ENCODE measurements at regions not wholly inside any gene's neighbourhood (a gene's known extent, or its start where the extent isn't known, plus 50 kb on each side); places are given as distances from the start of the nearest gene placed in this dataset.

DNA sequence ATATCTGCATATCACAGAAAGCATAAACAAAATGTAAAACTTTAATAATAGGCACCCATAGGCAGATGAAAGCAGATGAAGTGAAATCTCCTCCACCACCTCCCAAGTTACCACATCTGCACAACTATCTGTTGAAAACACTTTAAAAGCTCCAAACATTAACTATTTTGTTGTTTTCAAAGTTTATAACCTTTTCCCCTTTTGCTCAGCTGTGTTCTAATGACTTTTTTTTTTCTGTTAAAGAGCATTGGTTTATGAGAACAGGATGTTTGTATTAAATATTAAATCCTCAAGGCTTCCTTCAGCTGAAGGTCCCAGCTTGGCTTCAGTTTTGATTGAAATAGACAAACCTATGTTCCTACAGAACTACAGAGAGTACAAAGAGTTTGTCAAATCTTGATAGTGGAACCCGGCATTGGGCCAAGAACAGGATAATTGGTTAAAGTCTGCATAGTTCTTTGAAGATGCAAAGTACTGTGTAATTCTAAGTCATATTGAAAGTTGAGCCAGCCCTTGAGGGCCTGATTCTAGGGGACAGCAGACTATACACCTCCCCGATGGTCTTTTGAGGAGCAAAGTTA is 255.1 kb upstream of the JAG1 start:
- H3K36me3 ChIP-seq (ENCODE audit: control insufficient read depth, insufficient read depth, low read length), result no peaks in the 10 kb centered on the region
- H3K9me3 ChIP-seq (ENCODE audit: control insufficient read depth, low read length), result no peaks in the 10 kb centered on the region
- H3K4me1 ChIP-seq (ENCODE audit: control insufficient read depth, insufficient read depth, low read length), result no peaks in the 10 kb centered on the region
- no peak overlapping the region for H3K9ac ChIP-seq (ENCODE audit: low read length)
- no peaks in the 10 kb centered on the region for H3K27me3 ChIP-seq (ENCODE audit: control insufficient read depth, insufficient read depth, low read length)
- no peak overlapping the region for H3K4me3 ChIP-seq (ENCODE audit: low read length)

DNA sequence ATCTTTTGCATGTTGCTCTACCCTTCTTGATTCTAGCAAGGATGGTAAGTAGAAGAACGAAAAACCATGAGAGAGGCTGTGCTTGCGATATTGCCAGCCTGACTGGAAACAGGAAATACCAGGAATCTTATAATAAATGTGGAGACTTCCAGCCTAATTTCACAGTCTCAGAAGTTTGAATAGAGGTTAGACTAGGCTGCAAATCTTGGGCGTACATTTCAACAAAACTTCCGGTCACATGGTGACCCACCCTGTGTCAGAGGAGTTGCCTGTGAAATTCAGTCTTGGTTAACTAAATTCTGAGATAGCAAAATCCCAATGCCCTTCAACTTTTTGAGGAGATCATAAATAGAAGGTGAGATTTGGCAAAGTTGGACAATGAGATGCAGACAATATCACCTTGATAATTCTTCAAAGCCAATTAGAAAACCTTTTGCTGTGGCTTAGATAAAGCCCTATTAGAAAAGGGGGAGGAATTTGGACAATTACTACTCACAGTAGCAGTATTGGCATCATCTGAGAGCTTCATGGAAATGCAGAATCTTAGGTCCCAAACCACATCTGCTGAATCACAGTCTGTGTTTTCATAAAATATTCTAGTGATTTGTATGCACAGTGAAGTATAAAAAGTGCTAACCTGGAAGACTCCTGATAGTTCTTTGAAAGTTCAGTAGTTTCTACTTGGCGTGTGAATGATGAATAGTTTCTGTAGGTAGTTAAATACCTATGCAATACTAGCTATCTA is 262.0 kb upstream of the JAG1 start:
- H3K9ac ChIP-seq (ENCODE audit: low read length), result no peak overlapping the region
- no peaks in the 10 kb centered on the region for H3K27me3 ChIP-seq (ENCODE audit: control insufficient read depth, insufficient read depth, low read length)
- H3K36me3 ChIP-seq (ENCODE audit: control insufficient read depth, insufficient read depth, low read length), result no peaks in the 10 kb centered on the region
- H3K9me3 ChIP-seq (ENCODE audit: control insufficient read depth, low read length), result no peaks in the 10 kb centered on the region
- no peaks in the 10 kb centered on the region for H3K4me1 ChIP-seq (ENCODE audit: control insufficient read depth, insufficient read depth, low read length)
- H3K4me3 ChIP-seq (ENCODE audit: low read length), result no peak overlapping the region

DNA sequence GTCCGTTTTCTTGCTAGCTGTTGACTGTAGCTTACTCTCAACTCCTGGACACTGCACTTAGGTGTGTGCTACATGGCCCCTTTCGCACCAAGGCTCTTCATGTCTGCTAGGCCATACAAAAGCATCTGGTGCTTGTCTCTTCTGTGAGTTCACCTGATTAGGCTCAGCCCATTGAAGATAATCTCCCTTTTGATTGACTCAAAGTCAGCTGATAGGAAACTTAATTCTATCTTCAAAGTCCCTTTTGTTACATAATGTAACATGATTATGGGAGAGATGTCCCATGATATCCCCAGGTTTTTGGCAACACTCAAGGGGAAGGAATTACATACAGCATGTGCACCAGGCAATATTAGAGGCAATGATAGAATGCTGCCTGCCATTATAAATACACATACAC is 263.0 kb upstream of the JAG1 start:
- Histone ChIP-seq H3K36me3 (ENCODE audit: control insufficient read depth, insufficient read depth, low read length) (no peaks in the 10 kb centered on the region), H3K4me1 (ENCODE audit: control insufficient read depth, insufficient read depth, low read length) (no peaks in the 10 kb centered on the region), H3K9ac (ENCODE audit: low read length) (no peak overlapping the region), H3K4me3 (ENCODE audit: low read length) (no peak overlapping the region), H3K9me3 (ENCODE audit: control insufficient read depth, low read length) (no peaks in the 10 kb centered on the region), H3K27me3 (ENCODE audit: control insufficient read depth, insufficient read depth, low read length) (no peaks in the 10 kb centered on the region)

DNA sequence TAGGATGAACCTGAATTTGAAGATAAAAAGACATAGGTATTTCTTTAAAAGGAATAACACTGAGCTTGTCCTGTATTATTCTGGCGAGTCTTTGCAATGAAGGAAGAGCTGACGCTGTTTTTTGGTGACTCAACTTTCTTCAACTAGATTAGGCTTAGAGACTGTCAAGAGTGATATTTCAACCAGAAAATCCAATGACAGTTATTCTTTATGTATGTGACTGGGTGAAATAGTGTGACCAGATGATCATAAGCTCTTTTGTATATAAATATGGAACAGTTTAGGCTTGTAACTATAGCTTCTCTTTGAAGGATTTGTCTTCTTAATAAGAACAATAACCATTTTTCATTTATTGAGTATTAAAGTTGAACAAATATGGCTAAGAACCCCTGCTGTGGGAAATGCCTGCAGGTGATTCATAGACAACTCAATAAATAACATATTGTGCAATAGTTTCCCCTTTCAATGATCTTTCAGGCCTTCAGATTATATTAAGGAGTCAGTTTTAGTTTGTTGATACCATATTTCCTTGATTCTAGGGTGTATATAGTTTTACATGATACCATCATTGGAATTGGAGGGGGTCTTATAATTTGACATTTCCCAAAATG is 265.6 kb upstream of the JAG1 start:
- Histone ChIP-seq H3K27me3 (ENCODE audit: control insufficient read depth, insufficient read depth, low read length) (no peaks in the 10 kb centered on the region), H3K4me3 (ENCODE audit: low read length) (no peak overlapping the region), H3K4me1 (ENCODE audit: control insufficient read depth, insufficient read depth, low read length) (no peaks in the 10 kb centered on the region), H3K36me3 (ENCODE audit: control insufficient read depth, insufficient read depth, low read length) (no peaks in the 10 kb centered on the region), H3K9me3 (ENCODE audit: control insufficient read depth, low read length) (no peaks in the 10 kb centered on the region), H3K9ac (ENCODE audit: low read length) (no peak overlapping the region)

DNA sequence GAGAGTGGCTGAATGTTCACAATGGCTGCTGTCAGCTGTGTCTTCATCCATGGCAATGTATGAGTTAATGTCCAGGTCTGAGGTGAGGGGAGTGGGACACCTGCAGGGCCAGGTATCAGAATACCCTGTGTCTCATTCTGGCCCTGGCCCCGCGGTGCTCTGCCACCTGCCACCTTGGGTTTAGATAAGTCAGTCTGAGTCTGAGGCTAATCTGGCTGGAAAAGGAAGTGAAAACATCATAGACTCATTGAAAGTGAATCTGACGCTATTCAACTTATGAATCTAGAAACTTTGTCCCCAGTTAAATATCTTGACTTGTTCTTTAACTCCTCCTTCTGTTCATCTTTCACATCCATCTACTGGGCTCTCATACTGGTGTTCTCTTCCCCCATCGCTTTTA is 267.1 kb upstream of the JAG1 start:
- H3K9me3 ChIP-seq (ENCODE audit: control insufficient read depth, low read length), result no peaks in the 10 kb centered on the region
- no peak overlapping the region for H3K9ac ChIP-seq (ENCODE audit: low read length)
- H3K36me3 ChIP-seq (ENCODE audit: control insufficient read depth, insufficient read depth, low read length), result no peaks in the 10 kb centered on the region
- H3K4me1 ChIP-seq (ENCODE audit: control insufficient read depth, insufficient read depth, low read length), result no peaks in the 10 kb centered on the region
- no peak overlapping the region for H3K4me3 ChIP-seq (ENCODE audit: low read length)
- H3K27me3 ChIP-seq (ENCODE audit: control insufficient read depth, insufficient read depth, low read length), result no peaks in the 10 kb centered on the region

DNA sequence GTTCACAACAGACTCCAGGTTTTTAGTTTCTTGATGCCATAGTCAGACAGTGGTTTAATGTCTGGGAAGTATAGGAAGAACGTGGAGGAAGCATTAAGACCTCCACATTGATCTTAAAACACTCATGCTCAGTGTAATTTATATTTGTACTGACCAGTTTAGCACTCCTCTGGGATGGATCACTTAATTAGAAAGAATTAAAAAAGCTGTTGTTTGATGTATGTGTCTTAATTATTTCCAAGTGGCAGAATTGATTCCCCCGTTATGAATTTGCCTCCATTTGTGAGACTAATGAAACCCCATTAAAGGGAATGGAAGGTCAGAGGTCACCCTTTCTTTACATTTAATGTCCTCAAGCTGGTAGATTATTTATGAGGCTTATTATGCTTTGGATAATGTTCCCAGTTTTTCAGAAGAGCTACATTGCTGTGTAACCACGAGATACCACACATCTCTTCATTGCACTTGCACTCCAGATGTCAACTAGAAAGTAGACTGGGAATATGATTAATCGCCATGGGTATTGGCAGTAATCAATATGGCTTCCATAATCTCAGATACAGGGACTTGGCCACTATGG is 270.0 kb upstream of the JAG1 start:
- no peaks in the 10 kb centered on the region for H3K36me3 ChIP-seq (ENCODE audit: control insufficient read depth, insufficient read depth, low read length)
- H3K9ac ChIP-seq (ENCODE audit: low read length), result no peak overlapping the region
- H3K27me3 ChIP-seq (ENCODE audit: control insufficient read depth, insufficient read depth, low read length), result no peaks in the 10 kb centered on the region
- H3K4me1 ChIP-seq (ENCODE audit: control insufficient read depth, insufficient read depth, low read length), result no peaks in the 10 kb centered on the region
- H3K9me3 ChIP-seq (ENCODE audit: control insufficient read depth, low read length), result no peaks in the 10 kb centered on the region
- no peak overlapping the region for H3K4me3 ChIP-seq (ENCODE audit: low read length)

DNA sequence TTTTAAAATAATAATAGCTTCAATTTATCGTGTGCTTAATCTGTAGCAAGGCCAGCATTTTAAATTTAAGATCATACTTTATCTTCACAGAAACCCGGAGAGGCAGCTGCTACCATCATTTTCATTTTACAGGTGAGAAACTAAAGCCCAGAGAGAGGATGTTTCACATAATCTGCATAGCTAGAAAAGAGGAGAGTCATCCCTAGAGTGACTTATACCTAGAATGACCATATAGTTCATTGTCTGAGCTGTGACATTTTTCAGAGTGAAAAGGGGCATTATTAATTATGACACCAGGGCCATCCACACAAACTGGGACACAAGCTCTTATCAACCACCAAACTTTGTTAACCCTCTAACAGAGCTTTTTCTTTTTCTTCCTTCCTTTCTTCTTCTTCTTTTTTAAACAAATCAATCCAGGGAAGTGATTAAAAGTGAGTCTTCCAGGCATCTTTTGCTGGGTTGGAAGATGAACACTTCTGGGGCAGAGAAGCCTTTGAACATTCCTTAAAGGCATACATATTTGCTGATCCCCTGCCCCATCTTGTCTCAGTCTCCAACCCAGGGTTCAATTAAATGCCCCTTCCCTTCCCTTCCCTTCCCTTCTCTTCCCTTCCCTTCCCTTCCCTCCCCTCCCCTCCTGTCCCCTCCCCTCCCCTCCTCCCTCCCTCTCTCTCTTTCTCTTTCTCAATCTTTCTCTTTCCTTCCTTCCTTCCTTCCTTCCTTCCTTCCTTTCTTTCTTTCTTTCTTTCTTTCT is 272.5 kb upstream of the JAG1 start:
- Histone ChIP-seq H3K4me1 (ENCODE audit: control insufficient read depth, insufficient read depth, low read length) (peaks cover 16% of the 10 kb centered on the region), H3K27me3 (ENCODE audit: control insufficient read depth, insufficient read depth, low read length) (no peaks in the 10 kb centered on the region), H3K9ac (ENCODE audit: low read length) (no peak overlapping the region), H3K9me3 (ENCODE audit: control insufficient read depth, low read length) (no peaks in the 10 kb centered on the region), H3K36me3 (ENCODE audit: control insufficient read depth, insufficient read depth, low read length) (no peaks in the 10 kb centered on the region), H3K4me3 (ENCODE audit: low read length) (no peak overlapping the region)

DNA sequence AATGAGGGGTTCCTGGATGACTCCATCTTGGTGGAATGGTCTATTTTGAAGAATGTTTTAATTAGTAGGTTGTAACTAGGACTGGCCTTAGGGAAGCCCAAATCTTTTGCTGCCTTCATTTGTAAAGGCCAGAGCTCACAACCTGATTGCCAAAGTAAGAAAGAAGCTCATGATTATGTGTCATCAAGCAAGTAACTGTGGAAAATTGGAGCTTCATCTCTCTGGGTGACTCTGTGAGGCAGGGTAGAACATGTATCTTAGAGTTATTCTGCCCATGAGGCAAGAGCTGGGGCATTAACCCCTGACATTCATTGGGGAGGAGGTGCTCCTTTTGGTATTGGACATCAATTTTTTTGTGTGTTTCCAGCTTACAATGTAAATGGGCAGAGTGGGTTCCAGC is 273.9 kb upstream of the JAG1 start:
- Histone ChIP-seq H3K9ac (ENCODE audit: low read length) (no peak overlapping the region), H3K4me1 (ENCODE audit: control insufficient read depth, insufficient read depth, low read length) (peaks cover 16% of the 10 kb centered on the region), H3K9me3 (ENCODE audit: control insufficient read depth, low read length) (no peaks in the 10 kb centered on the region), H3K27me3 (ENCODE audit: control insufficient read depth, insufficient read depth, low read length) (no peaks in the 10 kb centered on the region), H3K36me3 (ENCODE audit: control insufficient read depth, insufficient read depth, low read length) (no peaks in the 10 kb centered on the region), H3K4me3 (ENCODE audit: low read length) (no peak overlapping the region)

DNA sequence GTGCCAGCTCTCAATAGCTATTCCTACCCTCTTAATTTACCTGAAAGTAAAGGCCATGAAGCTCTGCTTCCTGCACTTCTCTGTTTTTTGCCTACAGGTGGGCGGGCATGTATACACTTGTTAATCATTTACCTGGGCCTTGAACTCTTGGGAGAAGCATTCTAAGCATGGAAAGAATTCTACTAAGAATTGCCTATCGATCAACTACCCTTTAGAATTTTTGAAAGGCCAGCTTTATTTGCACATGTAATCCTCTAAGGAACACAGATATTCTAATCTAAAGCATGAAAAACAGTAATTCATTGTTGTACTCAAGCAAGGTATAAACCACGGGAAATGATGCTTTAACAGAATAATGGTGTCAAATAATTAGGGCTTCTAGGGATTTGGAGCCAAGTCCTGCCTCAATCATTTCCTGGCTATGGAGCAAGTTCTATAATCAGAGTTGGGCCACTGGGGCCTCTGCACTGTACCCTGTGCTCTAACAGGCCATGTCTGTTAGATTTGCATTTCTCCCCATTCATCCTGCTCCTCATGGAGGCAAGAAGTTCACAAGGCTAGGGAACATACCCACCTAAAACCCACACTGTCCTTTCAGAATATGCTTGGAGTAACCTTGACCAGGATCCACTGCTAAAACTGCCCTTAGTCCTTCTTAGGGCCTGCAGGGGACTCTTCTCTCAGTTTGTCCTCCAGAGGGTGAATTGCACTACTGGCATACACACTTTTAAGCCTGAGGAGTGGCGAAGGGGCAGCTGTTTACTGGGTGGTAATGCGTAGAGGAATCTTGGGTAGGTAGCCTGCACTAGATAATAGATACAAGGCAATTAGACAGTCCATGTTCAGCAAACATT is 276.4 kb upstream of the JAG1 start:
- Histone ChIP-seq H3K27me3 (ENCODE audit: control insufficient read depth, insufficient read depth, low read length) (no peaks in the 10 kb centered on the region), H3K36me3 (ENCODE audit: control insufficient read depth, insufficient read depth, low read length) (no peaks in the 10 kb centered on the region), H3K4me1 (ENCODE audit: control insufficient read depth, insufficient read depth, low read length) (peaks cover 16% of the 10 kb centered on the region), H3K9ac (ENCODE audit: low read length) (no peak overlapping the region), H3K4me3 (ENCODE audit: low read length) (no peak overlapping the region), H3K9me3 (ENCODE audit: control insufficient read depth, low read length) (no peaks in the 10 kb centered on the region)

DNA sequence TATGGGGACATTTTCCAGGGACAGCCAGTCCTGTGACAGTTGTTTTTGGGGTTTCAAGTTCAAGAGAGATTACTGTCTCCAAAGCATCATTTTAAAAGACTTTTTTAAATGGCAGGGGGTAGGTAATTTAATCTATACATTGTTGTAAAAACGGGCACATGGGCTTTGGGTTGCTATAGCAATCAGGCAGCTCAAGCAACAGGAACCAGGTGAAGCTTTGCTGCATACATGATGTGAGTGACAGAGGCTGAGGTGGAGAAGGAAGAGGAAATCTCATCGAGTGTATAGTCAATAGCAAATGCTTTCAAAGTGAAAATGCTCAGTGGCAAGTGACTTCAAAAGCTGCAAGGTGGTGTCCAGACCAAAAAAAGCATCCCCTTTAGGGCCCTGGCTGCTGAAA is 277.4 kb upstream of the JAG1 start:
- Histone ChIP-seq H3K27me3 (ENCODE audit: control insufficient read depth, insufficient read depth, low read length) (no peaks in the 10 kb centered on the region), H3K4me1 (ENCODE audit: control insufficient read depth, insufficient read depth, low read length) (peaks cover 16% of the 10 kb centered on the region), H3K4me3 (ENCODE audit: low read length) (no peak overlapping the region), H3K9me3 (ENCODE audit: control insufficient read depth, low read length) (no peaks in the 10 kb centered on the region), H3K36me3 (ENCODE audit: control insufficient read depth, insufficient read depth, low read length) (no peaks in the 10 kb centered on the region), H3K9ac (ENCODE audit: low read length) (no peak overlapping the region)

- no peak overlapping the region for H3K9ac ChIP-seq (ENCODE audit: low read length)
- no peaks in the 10 kb centered on the region for H3K36me3 ChIP-seq (ENCODE audit: control insufficient read depth, insufficient read depth, low read length)
- no peaks in the 10 kb centered on the region for H3K27me3 ChIP-seq (ENCODE audit: control insufficient read depth, insufficient read depth, low read length)
- no peaks in the 10 kb centered on the region for H3K9me3 ChIP-seq (ENCODE audit: control insufficient read depth, low read length)
- peaks cover 16% of the 10 kb centered on the region for H3K4me1 ChIP-seq (ENCODE audit: control insufficient read depth, insufficient read depth, low read length)
- H3K4me3 ChIP-seq (ENCODE audit: low read length), result no peak overlapping the region
Measured at GRCh38 chr20:10951904-10952303, 278.1 kb upstream of the JAG1 start.

Data from mucosa of stomach (tissue), 1 donor.